B cell (primary cell): ENCODE measurements at regions not wholly inside any gene's neighbourhood (a gene's known extent, or its start where the extent isn't known, plus 50 kb on each side); places are given as distances from the start of the nearest gene placed in this dataset.

Source experiments
- ATAC-seq: fragments of 200-7000 bp; cut with Tn5 transposase; one replicate; pipeline ENCODE4 v1.10.0; 2021; ENCODE audit warnings: low read depth, mild to moderate bottlenecking, moderate number of reproducible peaks, moderate library complexity
- CTCF ChIA-PET: fragments of 350-600 bp; sonication (Branson Sonifier 250); formaldehyde crosslinking; loops from one replicate; lab custom pipeline; 2021; ENCODE audit warnings: antibody characterized with exemption, inconsistent platforms; lab: Charles Lee
- POLR2A ChIA-PET: fragments of 350-600 bp; sonication (Branson Sonifier 250); formaldehyde crosslinking; loops from one replicate; lab custom pipeline; 2021; ENCODE audit warnings: antibody characterized with exemption; lab: Charles Lee
- DNase-seq: peaks from one replicate; pipeline ENCODE4 v3.0.0; 2013
- H2AFZ ChIP-seq: 2 replicates; pipeline ENCODE4 v1.6.1; 2012; ENCODE audit warnings: mild to moderate bottlenecking, low read depth, low read length; ENCODE audit not compliant: insufficient read depth, poor library complexity, severe bottlenecking
- H3K27ac ChIP-seq, 2 donors: 1 replicate in 1 of 2; 2 replicates in 1 of 2; pipeline ENCODE4 v1.5.1; 2012 to 2013; ENCODE audit warnings: low read length in 2 of 2, mild to moderate bottlenecking in 2 of 2, moderate library complexity in 1 of 2
- H3K27me3 ChIP-seq, 4 experiments: fragments of 200-600 bp in 1 of 4; sonication (generic) in 1 of 4; replicated peaks in 1 of 4; 1 replicate in 2 of 4; 2 replicates in 2 of 4; pipeline versions ENCODE4 v1.6.1 to v1.7.0; 2013 to 2016; ENCODE audit warnings: low read length in 3 of 4, mild to moderate bottlenecking in 2 of 4, mixed read lengths in 1 of 4, moderate library complexity in 1 of 4; ENCODE audit not compliant: insufficient read depth in 4 of 4, control insufficient read depth in 3 of 4; ENCODE audit errors: control extremely low read depth in 1 of 4
- H3K36me3 ChIP-seq, 2 experiments: replicated peaks in 1 of 2; 1 replicate in 1 of 2; 2 replicates in 1 of 2; pipeline versions ENCODE4 v1.6.1 to v1.7.1; 2013; ENCODE audit warnings: low read length in 1 of 2; ENCODE audit not compliant: insufficient read depth in 2 of 2, control insufficient read depth in 1 of 2; ENCODE audit errors: control extremely low read depth in 1 of 2, extremely low read depth in 1 of 2
- H3K4me1 ChIP-seq, 2 donors: fragments of 200-600 bp in 1 of 2; sonication (generic) in 1 of 2; 1 replicate in 1 of 2; 2 replicates in 1 of 2; pipeline versions ENCODE4 v1.5.1 to v1.6.1; 2013 to 2017; ENCODE audit warnings: low read length in 2 of 2; ENCODE audit not compliant: control insufficient read depth in 2 of 2, insufficient read depth in 2 of 2
- H3K4me2 ChIP-seq: replicated peaks from 2 replicates; pipeline ENCODE3; 2012; ENCODE audit warnings: mild to moderate bottlenecking, low read depth, low read length; ENCODE audit not compliant: poor library complexity, severe bottlenecking
- H3K4me3 ChIP-seq, 5 experiments: fragments of 200-600 bp in 1 of 5; sonication (generic) in 1 of 5; 1 replicate in 3 of 5; 2 replicates in 2 of 5; pipeline versions ENCODE4 v1.5.1 to v1.7.0; 2011 to 2016; ENCODE audit warnings: low read length in 4 of 5, mild to moderate bottlenecking in 4 of 5, low read depth in 2 of 5, control low read depth in 1 of 5, moderate library complexity in 1 of 5; ENCODE audit not compliant: insufficient read depth in 1 of 5; ENCODE audit errors: control extremely low read depth in 1 of 5, extremely low read depth in 1 of 5
- H3K79me2 ChIP-seq: fragments of 200-600 bp; sonication (generic); one replicate; pipeline ENCODE4 v1.6.0; 2016; ENCODE audit warnings: low read length; ENCODE audit not compliant: control insufficient read depth, insufficient read depth
- H3K9ac ChIP-seq: fragments of 200-600 bp; sonication (generic); 2 replicates; pipeline ENCODE4 v1.6.1; 2017; ENCODE audit warnings: mild to moderate bottlenecking, low read length, moderate library complexity
- H3K9me3 ChIP-seq, 3 donors: one replicate each; pipeline versions ENCODE4 v1.6.1 to v1.7.1; 2013; ENCODE audit warnings: low read length in 2 of 3; ENCODE audit not compliant: control insufficient read depth in 2 of 3, insufficient read depth in 1 of 3; ENCODE audit errors: control extremely low read depth in 1 of 3
- H4K20me1 ChIP-seq: 2 replicates; pipeline ENCODE4 v1.6.0; 2012; ENCODE audit warnings: mild to moderate bottlenecking, low read length; ENCODE audit not compliant: insufficient read depth, control insufficient read depth, poor library complexity, severe bottlenecking
- H3K27ac Mint-ChIP-seq: one replicate; pipeline ENCODE4 v1.8.0; 2021; ENCODE audit warnings: mixed read lengths
- H3K27me3 Mint-ChIP-seq: one replicate; pipeline ENCODE4 v1.8.0; 2021; ENCODE audit warnings: mixed read lengths
- H3K4me1 Mint-ChIP-seq: one replicate; pipeline ENCODE4 v1.8.0; 2021; ENCODE audit warnings: mixed read lengths
- H3K4me3 Mint-ChIP-seq: one replicate; pipeline ENCODE4 v1.8.0; 2021; ENCODE audit warnings: mixed read lengths
- H3K9me3 Mint-ChIP-seq: one replicate; pipeline ENCODE4 v1.8.0; 2022; ENCODE audit warnings: mixed read lengths; ENCODE audit not compliant: insufficient read depth
- EZH2 ChIP-seq: IDR thresholded peaks from 2 replicates; pipeline ENCODE4 v1.6.1; 2012; ENCODE audit warnings: borderline replicate concordance, low read depth, mild to moderate bottlenecking, moderate library complexity, low read length; ENCODE audit not compliant: insufficient read depth, poor library complexity, severe bottlenecking
- WGBS: methylation state at CpG from one replicate; pipeline ENCODE4 v1.1.5; 2013; ENCODE audit warnings: missing lambda C conversion rate; ENCODE audit not compliant: insufficient coverage; 5-methylcytosine and 5-hydroxymethylcytosine counted together
- intact Hi-C: fragments of 100-400 bp; cut with micrococcal nuclease; formaldehyde crosslinking; loops from one replicate; pipeline ENCODE4 v1.10.0; 2022
- TF ChIP-seq, protein P1 (sequence below): fragments of 200-600 bp; IDR thresholded peaks from one replicate; pipeline ENCODE4 v1.8.0; 2022; ENCODE audit warnings: antibody characterized with exemption, mild to moderate bottlenecking

DNA sequence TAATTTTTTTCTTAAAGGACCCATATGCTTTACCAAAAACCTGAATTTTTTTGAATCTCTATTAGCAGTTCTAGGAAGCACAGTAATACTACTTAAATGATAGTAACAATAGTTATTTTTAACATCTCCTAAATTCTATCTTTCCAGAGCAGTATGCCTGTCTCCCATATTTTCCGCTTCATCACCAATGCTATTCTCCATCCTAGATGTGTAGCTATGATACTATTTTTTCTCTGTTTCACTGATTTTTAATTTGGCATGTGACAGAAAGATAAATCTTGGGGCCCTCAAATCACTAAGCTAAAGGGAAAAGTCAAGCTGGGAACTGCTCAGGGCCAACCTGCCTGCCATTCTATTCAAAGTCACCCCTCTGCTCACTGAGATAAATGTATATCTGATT, 102.3 kb upstream of the HMCN1 start:
- no peaks in the 10 kb centered on the region for H3K27me3 ChIP-seq
- H3K9ac ChIP-seq, result no peak overlapping the region
- no peak for ATAC-seq
- ChIA-PET POLR2A (no interaction called here), CTCF (no interaction called here)
- H3K9me3 Mint-ChIP-seq, result peaks cover 5% of the 10 kb centered on the region
- no CpG with 5 or more reads among the region's 1 CpG for WGBS
- DNase-seq, result no peak
- no peaks in the 10 kb centered on the region for H4K20me1 ChIP-seq
- H3K36me3 ChIP-seq, result no peaks in the 10 kb centered on the region
- H3K9me3 ChIP-seq, result peaks cover 1 to 5% (median 3%) of the 10 kb centered on the region in 3 donors
- H3K27me3 Mint-ChIP-seq, result no peaks in the 10 kb centered on the region
- H3K4me1 Mint-ChIP-seq, result peaks cover 18% of the 10 kb centered on the region
- TF ChIP-seq, protein P1, sequence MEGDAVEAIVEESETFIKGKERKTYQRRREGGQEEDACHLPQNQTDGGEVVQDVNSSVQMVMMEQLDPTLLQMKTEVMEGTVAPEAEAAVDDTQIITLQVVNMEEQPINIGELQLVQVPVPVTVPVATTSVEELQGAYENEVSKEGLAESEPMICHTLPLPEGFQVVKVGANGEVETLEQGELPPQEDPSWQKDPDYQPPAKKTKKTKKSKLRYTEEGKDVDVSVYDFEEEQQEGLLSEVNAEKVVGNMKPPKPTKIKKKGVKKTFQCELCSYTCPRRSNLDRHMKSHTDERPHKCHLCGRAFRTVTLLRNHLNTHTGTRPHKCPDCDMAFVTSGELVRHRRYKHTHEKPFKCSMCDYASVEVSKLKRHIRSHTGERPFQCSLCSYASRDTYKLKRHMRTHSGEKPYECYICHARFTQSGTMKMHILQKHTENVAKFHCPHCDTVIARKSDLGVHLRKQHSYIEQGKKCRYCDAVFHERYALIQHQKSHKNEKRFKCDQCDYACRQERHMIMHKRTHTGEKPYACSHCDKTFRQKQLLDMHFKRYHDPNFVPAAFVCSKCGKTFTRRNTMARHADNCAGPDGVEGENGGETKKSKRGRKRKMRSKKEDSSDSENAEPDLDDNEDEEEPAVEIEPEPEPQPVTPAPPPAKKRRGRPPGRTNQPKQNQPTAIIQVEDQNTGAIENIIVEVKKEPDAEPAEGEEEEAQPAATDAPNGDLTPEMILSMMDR, result no peak
- no peak for TF ChIP-seq EZH2
- H3K27ac ChIP-seq, result no peak overlapping the region
- H3K4me3 Mint-ChIP-seq, result no peak overlapping the region
- no peak overlapping the region for H3K4me3 ChIP-seq
- intact Hi-C loops, result no loop called here
- no peak overlapping the region for H3K27ac Mint-ChIP-seq
- no peak overlapping the region for H3K4me2 ChIP-seq
- H3K79me2 ChIP-seq, result no peaks in the 10 kb centered on the region
- no peak overlapping the region for H2AFZ ChIP-seq
- H3K4me1 ChIP-seq, result peaks cover 0 to 9% of the 10 kb centered on the region in 2 donors

DNA sequence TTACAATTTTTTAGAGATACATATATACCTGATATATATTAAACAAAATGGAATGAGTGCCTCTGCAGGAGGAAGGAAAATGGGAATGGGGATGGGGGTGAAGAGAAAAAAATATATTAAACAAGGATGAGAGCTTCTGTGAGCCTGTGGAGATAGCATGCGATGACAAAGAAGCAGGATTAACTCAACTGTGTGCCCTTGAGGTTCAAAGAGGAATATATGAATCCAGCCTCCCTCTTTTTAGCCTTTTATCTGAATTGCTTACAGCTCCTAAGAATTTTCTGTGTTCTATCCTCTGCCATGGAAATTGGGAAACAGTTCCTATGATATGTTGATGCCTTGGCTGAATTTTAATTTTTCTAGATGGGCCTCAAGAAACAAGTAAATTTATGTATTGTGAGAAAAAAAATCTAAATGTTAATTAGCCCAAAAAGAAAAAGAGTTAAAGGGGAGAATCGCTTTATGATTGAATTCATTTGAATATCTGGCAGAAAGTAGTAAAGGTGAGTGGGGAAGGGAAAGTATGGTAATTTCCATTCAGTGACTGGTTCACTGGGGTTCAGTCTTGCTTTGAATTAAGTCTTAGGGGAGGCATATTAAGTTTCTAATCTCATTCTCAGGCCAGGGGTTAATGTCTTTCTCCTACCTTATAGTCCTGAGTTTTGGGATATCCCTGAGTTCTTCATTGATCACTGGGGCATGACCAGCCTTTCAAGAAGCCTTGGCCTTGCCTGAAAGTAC, 106.3 kb upstream of the HMCN1 start:
- Histone ChIP-seq H3K4me2 (no peak overlapping the region), H3K9me3 (no peaks in the 10 kb centered on the region), H2AFZ (no peak overlapping the region), H3K9ac (no peak overlapping the region), H3K27me3 (no peaks in the 10 kb centered on the region), H3K79me2 (no peaks in the 10 kb centered on the region), H3K4me1 (peaks cover 0 to 3% of the 10 kb centered on the region in 2 donors), H3K36me3 (no peaks in the 10 kb centered on the region), H3K4me3 (no peak overlapping the region), H3K27ac (no peak overlapping the region), H4K20me1 (no peaks in the 10 kb centered on the region)
- no peaks in the 10 kb centered on the region for H3K9me3 Mint-ChIP-seq
- H3K4me3 Mint-ChIP-seq, result no peak overlapping the region
- ATAC-seq, result no peak
- TF ChIP-seq, protein P1, result no peak
- no peak for TF ChIP-seq EZH2
- ChIA-PET CTCF (no interaction called here), POLR2A (no interaction called here)
- DNase-seq, result no peak
- no peak overlapping the region for H3K27ac Mint-ChIP-seq
- WGBS, result 33% methylated on average over 1 of the region's 2 CpGs
- intact Hi-C loops, result no loop called here
- no peaks in the 10 kb centered on the region for H3K27me3 Mint-ChIP-seq
- H3K4me1 Mint-ChIP-seq, result peaks cover 6% of the 10 kb centered on the region
